Transverse colon (tissue), 4 donors: ENCODE measurements at regions not wholly inside any gene's neighbourhood (a gene's known extent, or its start where the extent isn't known, plus 50 kb on each side); places are given as distances from the start of the nearest gene placed in this dataset.

Source experiments
- POLR2A ChIP-seq: fragments of 450-650 bp; IDR thresholded peaks from one replicate; pipeline ENCODE4 v1.6.1; 2016; ENCODE audit warnings: antibody characterized with exemption, mild to moderate bottlenecking, moderate library complexity
- POLR2AphosphoS5 ChIP-seq, 3 donors: sonication (generic); formaldehyde crosslinking; IDR thresholded peaks; one replicate each; pipeline ENCODE4 v1.6.1; 2016; ENCODE audit warnings: antibody characterized with exemption in 3 of 3
- TF ChIP-seq, protein P1 (sequence below), 5 experiments: fragments of 200-600 bp in 3 of 5; fragments of 450-650 bp in 2 of 5; sonication (generic) in 3 of 5; IDR thresholded peaks; 1 replicate in 2 of 5; 2 replicates in 3 of 5; pipeline ENCODE4 v1.5.1; 2016 to 2017; ENCODE audit warnings: antibody characterized with exemption in 5 of 5, inconsistent platforms in 3 of 5, mild to moderate bottlenecking in 2 of 5, moderate library complexity in 1 of 5

DNA sequence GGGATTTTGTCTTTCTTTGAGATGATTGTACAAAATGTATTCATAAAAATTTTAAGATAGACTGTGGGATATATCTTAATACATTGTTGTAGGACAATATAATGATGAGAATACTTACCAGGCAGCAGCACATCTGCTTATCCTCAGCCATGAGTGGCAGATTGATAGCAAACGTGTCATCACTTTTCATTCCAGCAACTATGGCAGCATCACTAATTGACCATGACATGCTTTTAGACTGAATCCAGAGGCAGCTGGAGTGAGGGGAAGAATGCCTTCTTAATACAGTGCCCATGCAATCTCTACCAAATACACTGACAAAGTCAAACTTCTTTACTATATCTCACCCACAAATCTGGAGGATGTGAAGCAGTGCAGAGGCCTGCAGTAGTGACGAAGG is 755.2 kb upstream of the RAG2 start:
- TF ChIP-seq, protein P1, sequence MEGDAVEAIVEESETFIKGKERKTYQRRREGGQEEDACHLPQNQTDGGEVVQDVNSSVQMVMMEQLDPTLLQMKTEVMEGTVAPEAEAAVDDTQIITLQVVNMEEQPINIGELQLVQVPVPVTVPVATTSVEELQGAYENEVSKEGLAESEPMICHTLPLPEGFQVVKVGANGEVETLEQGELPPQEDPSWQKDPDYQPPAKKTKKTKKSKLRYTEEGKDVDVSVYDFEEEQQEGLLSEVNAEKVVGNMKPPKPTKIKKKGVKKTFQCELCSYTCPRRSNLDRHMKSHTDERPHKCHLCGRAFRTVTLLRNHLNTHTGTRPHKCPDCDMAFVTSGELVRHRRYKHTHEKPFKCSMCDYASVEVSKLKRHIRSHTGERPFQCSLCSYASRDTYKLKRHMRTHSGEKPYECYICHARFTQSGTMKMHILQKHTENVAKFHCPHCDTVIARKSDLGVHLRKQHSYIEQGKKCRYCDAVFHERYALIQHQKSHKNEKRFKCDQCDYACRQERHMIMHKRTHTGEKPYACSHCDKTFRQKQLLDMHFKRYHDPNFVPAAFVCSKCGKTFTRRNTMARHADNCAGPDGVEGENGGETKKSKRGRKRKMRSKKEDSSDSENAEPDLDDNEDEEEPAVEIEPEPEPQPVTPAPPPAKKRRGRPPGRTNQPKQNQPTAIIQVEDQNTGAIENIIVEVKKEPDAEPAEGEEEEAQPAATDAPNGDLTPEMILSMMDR (IDR thresholded peaks at IDR 0.05): no peak
- TF ChIP-seq POLR2A: no peak
- no peak for TF ChIP-seq POLR2AphosphoS5 (IDR thresholded peaks at IDR 0.05)
